Lower leg skin (tissue), 4 donors: ENCODE measurements at regions not wholly inside any gene's neighbourhood (a gene's known extent, or its start where the extent isn't known, plus 50 kb on each side); places are given as distances from the start of the nearest gene placed in this dataset.

Experiments used
- DNase-seq, 2 donors: peaks; one replicate each; pipeline ENCODE4 v3.0.0-alpha.2; 2019; ENCODE audit warnings: low spot score in 2 of 2
- H3K4me3 ChIP-seq: fragments of 200-600 bp; sonication (generic); 2 replicates; pipeline ENCODE4 v1.5.1; 2017; ENCODE audit warnings: mild to moderate bottlenecking, low read depth; ENCODE audit not compliant: poor library complexity, severe bottlenecking
- POLR2A ChIP-seq, 2 donors: fragments of 450-650 bp; IDR thresholded peaks; one replicate each; pipeline ENCODE4 v1.6.1; 2016 to 2017; ENCODE audit warnings: antibody characterized with exemption in 2 of 2, mild to moderate bottlenecking in 1 of 2, moderate library complexity in 1 of 2
- WGBS, 2 donors: methylation state at CpG; one replicate each; pipeline ENCODE4 v1.1.5; 2018; 5-methylcytosine and 5-hydroxymethylcytosine counted together
- intact Hi-C: fragments of 100-400 bp; cut with DNase I; formaldehyde crosslinking; loops from one replicate; pipeline ENCODE4 v1.15.0; 2023; ENCODE audit warnings: low total_unique reads
- TF ChIP-seq, protein P1 (sequence below), 3 donors: fragments of 450-650 bp; IDR thresholded peaks; one replicate each; pipeline ENCODE4 v1.5.1; 2016; ENCODE audit warnings: antibody characterized with exemption in 3 of 3, mild to moderate bottlenecking in 3 of 3, moderate library complexity in 2 of 3

DNA sequence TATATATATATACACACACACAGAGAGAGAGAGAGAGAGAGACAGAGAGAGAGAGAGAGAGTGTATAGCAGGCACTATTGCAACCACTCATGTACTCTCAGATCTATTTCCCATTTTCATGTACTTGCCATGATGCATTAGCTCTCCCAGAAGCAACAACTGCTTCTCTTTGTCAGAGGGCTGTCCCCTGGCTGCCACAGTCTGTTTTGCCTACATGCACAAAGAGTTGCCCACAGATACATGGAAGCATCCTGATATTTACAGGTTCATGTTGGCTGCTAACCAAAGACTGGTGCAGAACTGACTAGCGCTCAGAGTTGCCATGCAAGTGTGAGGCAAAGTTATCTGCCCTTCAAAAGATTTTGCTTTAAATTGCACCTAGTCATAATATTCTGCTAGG lies 469.3 kb upstream of the ZNF804A start:
- intact Hi-C loops: no loop called here
- H3K4me3 ChIP-seq: no peak overlapping the region
- no peak for DNase-seq
- TF ChIP-seq, protein P1, sequence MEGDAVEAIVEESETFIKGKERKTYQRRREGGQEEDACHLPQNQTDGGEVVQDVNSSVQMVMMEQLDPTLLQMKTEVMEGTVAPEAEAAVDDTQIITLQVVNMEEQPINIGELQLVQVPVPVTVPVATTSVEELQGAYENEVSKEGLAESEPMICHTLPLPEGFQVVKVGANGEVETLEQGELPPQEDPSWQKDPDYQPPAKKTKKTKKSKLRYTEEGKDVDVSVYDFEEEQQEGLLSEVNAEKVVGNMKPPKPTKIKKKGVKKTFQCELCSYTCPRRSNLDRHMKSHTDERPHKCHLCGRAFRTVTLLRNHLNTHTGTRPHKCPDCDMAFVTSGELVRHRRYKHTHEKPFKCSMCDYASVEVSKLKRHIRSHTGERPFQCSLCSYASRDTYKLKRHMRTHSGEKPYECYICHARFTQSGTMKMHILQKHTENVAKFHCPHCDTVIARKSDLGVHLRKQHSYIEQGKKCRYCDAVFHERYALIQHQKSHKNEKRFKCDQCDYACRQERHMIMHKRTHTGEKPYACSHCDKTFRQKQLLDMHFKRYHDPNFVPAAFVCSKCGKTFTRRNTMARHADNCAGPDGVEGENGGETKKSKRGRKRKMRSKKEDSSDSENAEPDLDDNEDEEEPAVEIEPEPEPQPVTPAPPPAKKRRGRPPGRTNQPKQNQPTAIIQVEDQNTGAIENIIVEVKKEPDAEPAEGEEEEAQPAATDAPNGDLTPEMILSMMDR (IDR thresholded peaks at IDR 0.05): no peak
- TF ChIP-seq POLR2A (IDR thresholded peaks at IDR 0.05): no peak
- WGBS, 2 donors: 47 to 94% methylated on average over 1 of the region's 1 CpG

DNA sequence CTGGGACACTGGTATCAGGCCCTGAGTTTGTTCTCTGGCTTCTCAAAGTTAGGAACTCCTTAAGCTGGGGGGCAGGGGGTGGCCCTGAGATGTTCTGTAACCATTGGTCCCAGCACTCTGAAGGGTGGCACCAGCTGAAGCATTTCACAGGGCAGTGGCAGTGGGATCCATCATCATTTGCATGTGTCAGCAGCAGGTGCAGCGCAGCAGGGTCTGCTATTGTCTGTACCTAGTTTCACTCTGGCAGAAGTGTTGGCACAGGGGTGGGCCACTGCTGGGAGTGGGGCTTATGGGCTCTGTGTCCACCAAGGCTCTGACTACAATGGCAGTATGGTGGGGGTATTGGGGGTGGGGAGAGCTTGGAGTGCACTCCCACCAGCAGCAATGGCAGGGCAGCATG lies 460.4 kb upstream of the ZNF804A start:
- DNase-seq: no peak
- no peak overlapping the region for H3K4me3 ChIP-seq
- 90 to 100% methylated on average over 1 of the region's 1 CpG for WGBS, 2 donors
- TF ChIP-seq POLR2A (IDR thresholded peaks at IDR 0.05): no peak
- TF ChIP-seq, protein P1 (IDR thresholded peaks at IDR 0.05): no peak
- intact Hi-C loops: no loop called here

DNA sequence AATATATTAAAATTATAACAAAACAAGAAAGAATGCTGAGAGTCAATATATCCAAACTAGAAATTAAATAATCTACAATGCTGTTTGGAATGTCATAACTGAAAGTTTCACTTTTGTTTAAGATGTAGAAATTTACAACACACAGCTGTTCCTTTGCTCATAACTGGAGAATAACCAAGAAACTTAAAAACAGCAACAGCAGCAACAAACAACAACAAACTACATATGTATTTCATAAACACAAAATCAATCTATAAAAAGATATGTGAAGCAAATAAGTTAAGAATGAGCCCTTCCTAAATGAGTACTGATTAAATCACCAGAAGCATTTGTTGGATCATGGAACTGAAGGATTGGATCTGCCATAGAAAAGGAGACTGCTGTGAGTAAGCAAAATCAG lies 456.5 kb upstream of the ZNF804A start:
- TF ChIP-seq POLR2A (IDR thresholded peaks at IDR 0.05): no peak
- TF ChIP-seq, protein P1 (IDR thresholded peaks at IDR 0.05): no peak
- intact Hi-C loops: no loop called here

DNA sequence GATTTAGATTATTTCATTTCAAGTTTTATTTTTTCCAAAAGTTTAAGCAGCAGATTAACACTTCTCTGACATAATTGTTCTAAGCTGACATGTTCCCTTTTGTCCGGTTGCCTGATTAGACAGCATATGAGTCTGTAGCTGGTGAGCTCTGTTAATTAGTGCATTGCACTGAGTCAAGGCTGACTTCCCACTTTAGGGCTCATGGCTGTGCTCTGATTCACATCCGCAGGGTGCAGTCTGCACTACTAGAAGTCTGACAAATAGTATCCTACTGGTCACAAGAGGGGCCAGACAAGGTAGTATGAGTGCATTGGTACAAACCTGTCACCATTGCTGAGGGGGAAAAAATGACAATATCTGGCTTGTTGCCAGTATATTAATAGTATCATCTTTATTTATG lies 443.9 kb upstream of the ZNF804A start:
- DNase-seq: no peak
- TF ChIP-seq, protein P1 (IDR thresholded peaks at IDR 0.05): no peak
- TF ChIP-seq POLR2A (IDR thresholded peaks at IDR 0.05): no peak
- 61 to 65% methylated on average over 2 of the region's 2 CpGs for WGBS, 2 donors
- no peak overlapping the region for H3K4me3 ChIP-seq
- intact Hi-C loops: no loop called here

More for the DNA sequence above, 456.5 kb upstream of the ZNF804A start:
- no peak overlapping the region for H3K4me3 ChIP-seq
- no peak for DNase-seq

DNA sequence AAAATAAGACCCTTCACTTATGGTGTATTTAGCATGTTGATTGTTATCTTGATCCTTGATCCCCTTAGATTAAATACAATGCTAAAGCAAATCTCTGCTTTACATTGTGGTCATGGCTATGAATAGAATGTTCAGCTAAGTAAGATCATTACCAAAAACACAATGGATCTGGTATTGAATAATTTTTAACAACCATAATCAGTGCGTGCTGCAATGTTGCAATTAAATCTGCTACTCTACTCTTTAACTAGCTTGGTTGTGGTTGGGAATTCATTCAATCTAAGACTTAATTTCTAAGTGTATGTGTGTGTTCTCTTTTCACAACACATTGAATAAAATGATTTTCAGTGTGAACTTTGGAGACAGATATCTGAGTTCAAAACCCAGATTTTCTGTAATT lies 442.5 kb upstream of the ZNF804A start:
- TF ChIP-seq, protein P1 (IDR thresholded peaks at IDR 0.05): no peak
- TF ChIP-seq POLR2A (IDR thresholded peaks at IDR 0.05): no peak
- intact Hi-C loops: no loop called here
- DNase-seq: no peak
- H3K4me3 ChIP-seq: no peak overlapping the region
- WGBS, 2 donors: 81 to 83% methylated on average over 1 of the region's 1 CpG

GRCh38 chr2:184157141-184157540 lies 441.2 kb upstream of the ZNF804A start:
- 38 to 61% methylated on average over 2 of the region's 2 CpGs for WGBS, 2 donors
- intact Hi-C loops: no loop called here
- H3K4me3 ChIP-seq: no peak overlapping the region
- TF ChIP-seq POLR2A (IDR thresholded peaks at IDR 0.05): no peak
- TF ChIP-seq, protein P1 (IDR thresholded peaks at IDR 0.05): no peak
- DNase-seq: no peak
